Fibroblast of skin of right biceps (primary cell): ENCODE measurements at regions not wholly inside any gene's neighbourhood (a gene's known extent, or its start where the extent isn't known, plus 50 kb on each side); places are given as distances from the start of the nearest gene placed in this dataset.

ENCODE experiments used
- DNase-seq: peaks from one replicate; pipeline ENCODE4 v3.0.0-alpha.2; 2013

DNA sequence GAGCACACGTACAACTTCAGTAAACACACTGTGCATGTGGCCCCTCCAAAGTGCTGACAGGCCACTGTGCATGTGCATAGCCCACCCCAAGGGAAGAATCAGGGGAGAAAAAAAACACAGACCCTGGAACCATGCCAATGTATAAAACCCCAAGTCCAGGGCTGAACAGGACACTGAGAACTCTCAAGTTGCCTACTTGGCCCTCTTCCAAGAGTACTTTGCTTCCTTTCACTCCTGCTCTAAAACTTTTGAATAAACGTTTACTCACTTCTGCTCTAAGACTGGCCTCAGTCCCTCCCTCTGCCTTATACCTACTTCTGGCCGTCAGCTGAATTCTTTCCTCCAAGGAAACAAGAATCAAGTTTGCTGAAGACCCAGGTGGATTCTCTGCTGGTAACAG lies 77.7 kb upstream of the NFIB start:
- no peak for DNase-seq

GRCh38 chr9:14389657-14390056 lies 75.7 kb upstream of the NFIB start:
- peak; percentile 24 for DNase-seq

GRCh38 chr9:14389146-14389545 lies 75.2 kb upstream of the NFIB start:
- peak; percentile 67 for DNase-seq

GRCh38 chr9:14383773-14384172 lies 69.8 kb upstream of the NFIB start:
- no peak for DNase-seq

DNA sequence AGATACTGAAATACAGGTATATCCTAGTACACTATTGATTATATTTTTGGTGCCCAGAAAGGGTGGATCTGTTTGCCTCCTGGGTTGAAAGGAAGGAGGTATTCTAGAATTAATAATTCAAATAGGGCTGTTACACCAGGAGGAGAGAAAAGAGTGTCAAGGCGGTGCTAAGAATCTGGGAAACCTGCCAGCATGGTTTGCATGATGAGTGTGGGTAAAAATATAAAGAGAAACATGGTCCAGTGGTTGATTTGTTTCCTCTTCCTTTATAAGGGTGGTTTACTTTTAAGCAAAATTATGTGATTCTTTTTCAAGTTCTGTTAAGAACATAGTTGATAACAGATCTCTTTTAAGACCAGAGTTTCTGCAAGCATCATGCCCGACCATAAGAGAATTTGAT lies 69.4 kb upstream of the NFIB start:
- DNase-seq = peak; percentile 64

DNA sequence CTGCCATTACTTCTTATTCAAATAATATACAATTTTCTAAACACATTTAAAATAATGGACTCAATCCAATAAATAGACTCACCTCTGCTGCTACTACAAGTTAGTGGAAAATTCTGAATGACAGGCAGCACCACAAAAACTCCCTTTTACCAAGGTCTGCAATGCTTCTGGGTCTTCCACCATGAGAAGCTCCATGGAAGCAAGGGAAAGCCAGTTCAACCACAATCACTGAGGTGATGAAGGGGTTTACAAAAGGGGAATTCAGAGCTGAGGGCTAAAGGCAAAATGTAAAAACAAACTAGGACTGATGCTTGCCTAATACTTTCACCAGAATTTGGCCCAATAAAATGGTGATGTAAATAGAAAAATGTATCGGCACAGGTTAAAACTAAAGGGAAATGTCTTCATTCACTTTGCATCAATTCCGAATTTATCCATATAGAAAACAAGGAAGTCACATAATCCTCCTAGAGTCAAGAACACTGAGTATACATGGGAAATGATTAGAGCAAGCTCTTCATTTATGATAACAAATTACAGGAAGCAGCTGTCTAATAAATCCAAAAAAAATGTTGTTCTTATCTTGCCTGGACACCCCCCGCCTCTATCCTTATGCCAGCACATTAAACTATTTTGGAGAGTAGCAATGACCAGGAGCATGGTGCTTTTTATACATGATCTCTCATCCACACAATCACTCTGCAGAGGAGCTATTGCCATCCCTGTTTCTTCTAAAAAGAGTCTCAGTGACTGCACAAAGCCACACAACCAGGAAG lies 66.3 kb upstream of the NFIB start:
- no peak for DNase-seq

GRCh38 chr9:14379280-14379679 lies 65.3 kb upstream of the NFIB start:
- no peak for DNase-seq

GRCh38 chr9:14373706-14374105 lies 59.8 kb upstream of the NFIB start:
- peak; percentile 44 for DNase-seq

DNA sequence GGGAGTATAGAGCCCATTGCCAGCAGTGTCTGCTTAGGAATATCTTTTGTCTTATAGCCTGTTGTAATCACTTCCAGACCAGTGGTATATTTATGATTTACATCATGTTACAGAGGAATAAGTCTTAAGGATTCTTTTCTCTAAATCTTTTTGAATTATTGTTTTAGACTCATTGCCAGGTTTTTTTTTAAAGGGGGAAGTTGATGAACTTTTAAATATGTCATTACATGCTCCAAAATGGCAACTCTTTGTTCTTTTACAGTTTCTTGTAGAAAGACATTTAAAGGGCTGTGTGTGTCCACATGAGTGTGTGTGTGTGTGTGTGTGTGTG lies 59.4 kb upstream of the NFIB start:
- DNase-seq = peak; percentile 68

DNA sequence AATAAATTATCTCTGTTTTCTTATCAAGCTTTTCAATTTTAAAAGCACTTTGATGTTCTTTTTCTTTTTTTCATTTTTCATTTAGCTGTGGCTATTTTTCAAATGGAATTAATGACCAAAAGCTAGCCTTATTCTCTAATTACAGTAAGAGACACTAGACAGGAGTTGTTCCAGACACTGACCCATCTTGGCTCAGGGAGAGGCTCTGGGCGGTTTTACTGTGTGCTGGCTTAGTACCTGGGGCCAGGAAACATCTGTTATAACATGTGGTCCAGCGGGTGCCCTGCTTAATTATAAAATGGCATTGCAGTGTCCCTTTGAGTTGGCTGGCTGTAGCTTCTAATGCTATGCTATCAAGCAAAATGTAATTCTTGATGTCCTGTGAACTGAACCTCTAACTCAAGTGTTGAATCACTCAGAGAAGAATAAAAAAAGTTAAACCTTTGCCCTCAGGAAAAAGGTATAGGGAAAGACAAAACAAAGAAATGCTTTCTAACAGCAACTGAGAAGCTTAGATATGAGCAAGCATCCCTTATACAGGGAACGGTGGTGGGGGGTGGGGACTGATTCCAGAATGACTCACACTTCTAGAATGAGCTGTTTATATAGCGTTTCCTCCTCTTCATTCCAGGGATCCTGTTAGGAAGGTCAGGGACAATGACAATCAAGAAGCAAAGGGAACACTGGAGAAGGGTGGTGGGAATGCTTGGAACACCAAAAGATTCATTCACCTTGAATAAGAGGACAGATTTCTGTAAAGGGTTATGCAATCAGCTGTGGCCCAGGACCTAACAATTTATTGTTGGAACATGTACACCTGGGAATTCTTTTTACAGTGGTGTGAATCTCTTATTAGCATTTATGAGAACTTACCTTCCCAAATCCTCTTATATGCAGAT lies 58.7 kb upstream of the NFIB start:
- peak; percentile 90 for DNase-seq

DNA sequence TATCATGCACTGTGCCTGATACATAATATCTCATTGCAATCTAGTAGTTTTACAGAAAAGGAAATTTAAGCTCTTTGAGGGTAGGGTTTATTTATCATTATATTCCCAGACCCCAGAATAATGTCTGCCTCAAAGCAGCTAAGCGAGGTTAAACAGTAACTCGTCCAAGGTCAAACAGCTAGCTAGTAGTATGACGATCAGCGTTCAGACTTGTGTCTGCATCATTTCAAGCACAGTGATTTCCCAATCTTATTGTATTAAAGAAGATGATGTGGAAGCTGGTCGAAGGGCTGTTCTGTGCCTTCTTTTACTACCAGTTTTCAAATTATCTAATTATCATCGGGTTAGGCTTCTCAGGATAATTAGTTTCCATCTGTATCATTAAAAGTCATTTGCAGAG lies 55.1 kb upstream of the NFIB start:
- DNase-seq = no peak

DNA sequence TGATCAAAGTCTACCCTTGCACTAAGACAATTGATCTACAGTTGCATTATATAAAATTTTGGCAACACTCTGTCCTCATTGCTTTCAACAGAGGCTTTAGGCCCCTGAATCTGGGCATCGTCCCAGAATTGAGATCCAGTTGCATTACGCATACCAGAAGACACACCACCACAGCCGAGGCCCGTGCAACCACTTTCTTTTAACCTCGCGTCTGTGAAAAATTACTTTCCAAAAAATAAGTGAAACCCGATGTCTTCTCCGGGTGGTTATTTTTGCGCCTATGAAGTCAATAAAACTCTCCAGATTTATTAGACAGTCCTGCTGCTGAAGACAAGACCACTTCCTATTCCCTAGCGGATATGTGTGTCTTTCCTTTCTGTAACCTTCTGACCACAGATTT lies 52.1 kb upstream of the NFIB start:
- peak; percentile 99 for DNase-seq

DNA sequence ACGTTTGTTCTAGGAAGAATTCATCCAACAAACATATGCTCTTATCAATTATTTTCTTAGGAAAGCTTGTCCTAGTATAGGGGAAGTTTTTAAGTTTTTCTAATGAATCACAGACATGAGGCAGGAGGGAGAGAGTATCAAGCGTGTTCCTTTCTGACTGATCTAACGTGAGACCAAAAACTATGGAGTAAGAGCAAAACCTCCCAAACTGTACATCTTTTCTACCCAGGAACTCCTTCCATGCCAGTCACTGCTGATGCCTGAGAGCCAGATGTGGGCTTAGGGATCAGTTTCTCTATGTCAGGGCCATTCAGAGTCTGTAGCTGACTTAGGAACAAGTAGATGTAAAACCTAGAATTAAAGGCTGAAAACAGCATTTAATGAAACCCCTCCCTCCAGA lies 51.7 kb upstream of the NFIB start:
- DNase-seq = peak; percentile 76
